ENCODE measurements at regions not wholly inside any gene's neighbourhood (a gene's known extent, or its start where the extent isn't known, plus 50 kb on each side); places are given as distances from the start of the nearest gene placed in this dataset.

DNA sequence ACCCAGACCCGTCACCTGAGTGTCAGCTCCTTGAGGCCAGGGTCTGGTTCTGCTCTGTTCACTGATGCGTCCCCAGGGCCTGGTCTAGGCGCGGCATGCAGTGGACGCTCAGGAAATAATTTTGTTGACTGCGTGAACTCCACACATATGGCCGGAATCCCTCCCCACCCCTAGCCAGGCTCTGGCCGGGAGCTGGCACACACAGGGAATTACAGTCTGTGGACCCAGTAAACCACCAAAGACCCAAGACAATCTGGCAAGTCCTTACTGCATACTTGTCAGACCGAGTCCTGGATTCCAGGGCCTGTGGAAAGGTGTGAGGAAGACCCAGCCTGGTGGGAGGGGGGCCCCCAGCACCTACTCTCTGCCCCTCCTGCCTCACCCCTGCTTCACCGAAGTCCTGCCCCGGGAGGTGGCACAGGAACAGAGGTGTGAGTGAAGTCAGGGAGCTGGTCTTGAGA lies 113.0 kb upstream of the IER5L start:
- Histone ChIP-seq H3K4me3 (ENCODE audit: low read depth in 2 of 2, low read length in 1 of 2) (no peak overlapping the region), H3F3A (replicated peaks; ENCODE audit: insufficient read depth) (no peaks in the 10 kb centered on the region), H3K27ac (ENCODE audit: low read depth in 2 of 2, low read length in 1 of 2) (no peak overlapping the region), H3K9me2 (no peaks in the 10 kb centered on the region), H3K9me3 (peaks cover 6% of the 10 kb centered on the region; the same call in 1 of the 2 replicates), H3K27me3 (ENCODE audit: insufficient read depth) (no peaks in the 10 kb centered on the region), H3K4me2 (no peak overlapping the region), H3K4me1 (ENCODE audit: control insufficient read depth in 1 of 2, insufficient read depth in 2 of 2, low read depth in 1 of 2, low read length in 1 of 2) (no peaks in the 10 kb centered on the region), H3K36me3 (replicated peaks in 1 of 2; ENCODE audit: control insufficient read depth in 1 of 2, insufficient read depth in 2 of 2, low read length in 1 of 2) (no peaks in the 10 kb centered on the region), H3K9ac (no peak overlapping the region), H2AFZ (ENCODE audit: low read depth) (no peak overlapping the region), H4K20me1 (ENCODE audit: insufficient read depth) (no peaks in the 10 kb centered on the region), H3K79me2 (ENCODE audit: insufficient read depth) (no peaks in the 10 kb centered on the region)
- TF ChIP-seq GABPA (IDR thresholded peaks at IDR 0.05; ENCODE audit: low read depth) = no peak
- no peak for TF ChIP-seq FOXM1 (IDR thresholded peaks at IDR 0.05; ENCODE audit: low read depth)
- no peak for TF ChIP-seq FOSL2 (IDR thresholded peaks at IDR 0.05; ENCODE audit: borderline replicate concordance, low read depth)
- TF ChIP-seq, protein P1, sequence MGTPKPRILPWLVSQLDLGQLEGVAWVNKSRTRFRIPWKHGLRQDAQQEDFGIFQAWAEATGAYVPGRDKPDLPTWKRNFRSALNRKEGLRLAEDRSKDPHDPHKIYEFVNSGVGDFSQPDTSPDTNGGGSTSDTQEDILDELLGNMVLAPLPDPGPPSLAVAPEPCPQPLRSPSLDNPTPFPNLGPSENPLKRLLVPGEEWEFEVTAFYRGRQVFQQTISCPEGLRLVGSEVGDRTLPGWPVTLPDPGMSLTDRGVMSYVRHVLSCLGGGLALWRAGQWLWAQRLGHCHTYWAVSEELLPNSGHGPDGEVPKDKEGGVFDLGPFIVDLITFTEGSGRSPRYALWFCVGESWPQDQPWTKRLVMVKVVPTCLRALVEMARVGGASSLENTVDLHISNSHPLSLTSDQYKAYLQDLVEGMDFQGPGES (IDR thresholded peaks at IDR 0.05; ENCODE audit: low read depth, low read length) = no peak
- no peak for TF ChIP-seq RFX5 (IDR thresholded peaks at IDR 0.05; ENCODE audit: low read length)
- no peak for TF ChIP-seq GATA2 (CRISPR knock-in tag; IDR thresholded peaks at IDR 0.05)
- no peak for TF ChIP-seq MEF2A (IDR thresholded peaks at IDR 0.05; ENCODE audit: borderline replicate concordance, low read depth)
- TF ChIP-seq, protein P2, sequence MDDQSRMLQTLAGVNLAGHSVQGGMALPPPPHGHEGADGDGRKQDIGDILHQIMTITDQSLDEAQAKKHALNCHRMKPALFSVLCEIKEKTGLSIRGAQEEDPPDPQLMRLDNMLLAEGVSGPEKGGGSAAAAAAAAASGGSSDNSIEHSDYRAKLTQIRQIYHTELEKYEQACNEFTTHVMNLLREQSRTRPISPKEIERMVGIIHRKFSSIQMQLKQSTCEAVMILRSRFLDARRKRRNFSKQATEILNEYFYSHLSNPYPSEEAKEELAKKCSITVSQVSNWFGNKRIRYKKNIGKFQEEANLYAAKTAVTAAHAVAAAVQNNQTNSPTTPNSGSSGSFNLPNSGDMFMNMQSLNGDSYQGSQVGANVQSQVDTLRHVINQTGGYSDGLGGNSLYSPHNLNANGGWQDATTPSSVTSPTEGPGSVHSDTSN (IDR thresholded peaks at IDR 0.05) = no peak
- TF ChIP-seq TCF12 (IDR thresholded peaks at IDR 0.05) = no peak
- TF ChIP-seq, protein P3, sequence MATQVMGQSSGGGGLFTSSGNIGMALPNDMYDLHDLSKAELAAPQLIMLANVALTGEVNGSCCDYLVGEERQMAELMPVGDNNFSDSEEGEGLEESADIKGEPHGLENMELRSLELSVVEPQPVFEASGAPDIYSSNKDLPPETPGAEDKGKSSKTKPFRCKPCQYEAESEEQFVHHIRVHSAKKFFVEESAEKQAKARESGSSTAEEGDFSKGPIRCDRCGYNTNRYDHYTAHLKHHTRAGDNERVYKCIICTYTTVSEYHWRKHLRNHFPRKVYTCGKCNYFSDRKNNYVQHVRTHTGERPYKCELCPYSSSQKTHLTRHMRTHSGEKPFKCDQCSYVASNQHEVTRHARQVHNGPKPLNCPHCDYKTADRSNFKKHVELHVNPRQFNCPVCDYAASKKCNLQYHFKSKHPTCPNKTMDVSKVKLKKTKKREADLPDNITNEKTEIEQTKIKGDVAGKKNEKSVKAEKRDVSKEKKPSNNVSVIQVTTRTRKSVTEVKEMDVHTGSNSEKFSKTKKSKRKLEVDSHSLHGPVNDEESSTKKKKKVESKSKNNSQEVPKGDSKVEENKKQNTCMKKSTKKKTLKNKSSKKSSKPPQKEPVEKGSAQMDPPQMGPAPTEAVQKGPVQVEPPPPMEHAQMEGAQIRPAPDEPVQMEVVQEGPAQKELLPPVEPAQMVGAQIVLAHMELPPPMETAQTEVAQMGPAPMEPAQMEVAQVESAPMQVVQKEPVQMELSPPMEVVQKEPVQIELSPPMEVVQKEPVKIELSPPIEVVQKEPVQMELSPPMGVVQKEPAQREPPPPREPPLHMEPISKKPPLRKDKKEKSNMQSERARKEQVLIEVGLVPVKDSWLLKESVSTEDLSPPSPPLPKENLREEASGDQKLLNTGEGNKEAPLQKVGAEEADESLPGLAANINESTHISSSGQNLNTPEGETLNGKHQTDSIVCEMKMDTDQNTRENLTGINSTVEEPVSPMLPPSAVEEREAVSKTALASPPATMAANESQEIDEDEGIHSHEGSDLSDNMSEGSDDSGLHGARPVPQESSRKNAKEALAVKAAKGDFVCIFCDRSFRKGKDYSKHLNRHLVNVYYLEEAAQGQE (IDR thresholded peaks at IDR 0.05; ENCODE audit: low read depth, low read length) = no peak
- TF ChIP-seq SIN3A (IDR thresholded peaks at IDR 0.05; ENCODE audit: borderline replicate concordance, low read depth, low read length) = no peak
- no peak for TF ChIP-seq RAD21 (IDR thresholded peaks at IDR 0.05; ENCODE audit: low read length)
- TF ChIP-seq, protein P4, sequence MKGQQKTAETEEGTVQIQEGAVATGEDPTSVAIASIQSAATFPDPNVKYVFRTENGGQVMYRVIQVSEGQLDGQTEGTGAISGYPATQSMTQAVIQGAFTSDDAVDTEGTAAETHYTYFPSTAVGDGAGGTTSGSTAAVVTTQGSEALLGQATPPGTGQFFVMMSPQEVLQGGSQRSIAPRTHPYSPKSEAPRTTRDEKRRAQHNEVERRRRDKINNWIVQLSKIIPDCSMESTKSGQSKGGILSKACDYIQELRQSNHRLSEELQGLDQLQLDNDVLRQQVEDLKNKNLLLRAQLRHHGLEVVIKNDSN (IDR thresholded peaks at IDR 0.05; ENCODE audit: borderline replicate concordance, low read depth) = no peak
- no peak for TF ChIP-seq MXI1 (IDR thresholded peaks at IDR 0.05; ENCODE audit: low read depth, low read length)
- 81% methylated on average over 3 of the region's 11 CpGs for WGBS (ENCODE audit: low lambda C conversion rate)
- POLR2A ChIA-PET = no interaction called here
- no peak for DNase-seq
- CTCF ChIA-PET = interaction anchor here (1.3 kb wide), 1 partner anchor 148 kb away, joined by 3 read pairs; no protein-coding TSS in a partner anchor
